AG08396 (cell line): ENCODE measurements at regions not wholly inside any gene's neighbourhood (a gene's known extent, or its start where the extent isn't known, plus 50 kb on each side); places are given as distances from the start of the nearest gene placed in this dataset.

Experiments
- DNase-seq: peaks from one replicate; pipeline ENCODE4 v3.0.0; 2012; ENCODE audit warnings: low spot score, mixed read lengths

DNA sequence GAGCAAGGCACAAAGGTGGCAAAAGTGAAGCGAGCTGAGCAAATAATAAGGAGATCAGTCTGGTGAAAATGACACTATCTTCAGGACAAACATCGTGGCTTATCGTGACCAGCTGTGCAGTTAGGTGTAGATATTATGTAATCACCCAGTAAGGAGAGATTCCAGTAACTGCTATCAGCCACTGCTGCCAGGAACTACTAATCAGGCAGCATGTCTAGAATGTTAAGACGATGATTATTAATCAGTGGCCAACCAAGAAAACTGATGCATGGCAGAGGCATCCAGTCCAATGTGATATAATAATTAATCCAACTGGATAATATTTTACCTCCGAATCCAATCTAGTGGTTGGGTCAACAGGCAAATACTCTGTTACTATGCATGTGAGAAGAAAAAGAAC is 252.7 kb upstream of the ZPLD1 start:
- no peak for DNase-seq

DNA sequence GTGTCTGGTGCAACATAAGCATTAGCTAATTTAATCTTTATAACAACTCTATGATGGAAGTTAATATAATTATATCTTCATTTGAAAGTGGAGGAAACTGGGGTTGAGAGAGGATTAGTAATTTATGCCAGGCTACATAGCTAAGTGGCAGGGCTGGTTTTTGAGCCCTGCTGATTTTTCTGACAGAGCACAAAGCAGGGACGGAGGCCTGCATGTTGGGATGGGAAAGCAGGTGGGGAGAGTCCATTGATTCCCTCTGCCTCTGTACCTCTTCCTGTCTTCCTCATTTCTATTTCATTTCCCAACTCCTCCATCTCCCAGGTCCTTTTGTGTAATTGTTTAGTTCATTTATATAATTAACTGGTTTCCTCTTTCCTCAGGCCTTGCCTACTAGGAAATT is 251.6 kb upstream of the ZPLD1 start:
- DNase-seq, result no peak

- no peak for DNase-seq
These were observed 251.2 kb upstream of the ZPLD1 start for GRCh38 chr3:102183623-102184022.

DNA sequence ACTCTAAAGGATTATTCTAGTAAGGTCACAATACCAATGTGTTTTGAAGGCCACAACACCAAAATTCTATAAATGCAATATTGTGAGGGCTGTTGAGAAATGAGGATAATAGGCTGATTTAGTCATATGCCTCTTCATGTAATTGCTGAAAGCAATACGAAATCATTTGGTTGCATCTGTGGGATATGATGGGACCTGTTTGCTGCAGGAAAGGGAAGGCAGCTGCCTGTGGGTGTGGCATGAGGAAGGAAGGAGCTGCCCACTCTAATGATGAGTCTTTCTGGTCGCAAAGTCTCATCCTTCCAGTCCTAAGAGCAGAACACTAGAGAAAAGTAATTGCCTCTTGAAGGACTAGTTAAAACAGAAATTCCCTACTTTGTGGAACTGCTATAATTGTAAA is 245.3 kb upstream of the ZPLD1 start:
- no peak for DNase-seq

DNA sequence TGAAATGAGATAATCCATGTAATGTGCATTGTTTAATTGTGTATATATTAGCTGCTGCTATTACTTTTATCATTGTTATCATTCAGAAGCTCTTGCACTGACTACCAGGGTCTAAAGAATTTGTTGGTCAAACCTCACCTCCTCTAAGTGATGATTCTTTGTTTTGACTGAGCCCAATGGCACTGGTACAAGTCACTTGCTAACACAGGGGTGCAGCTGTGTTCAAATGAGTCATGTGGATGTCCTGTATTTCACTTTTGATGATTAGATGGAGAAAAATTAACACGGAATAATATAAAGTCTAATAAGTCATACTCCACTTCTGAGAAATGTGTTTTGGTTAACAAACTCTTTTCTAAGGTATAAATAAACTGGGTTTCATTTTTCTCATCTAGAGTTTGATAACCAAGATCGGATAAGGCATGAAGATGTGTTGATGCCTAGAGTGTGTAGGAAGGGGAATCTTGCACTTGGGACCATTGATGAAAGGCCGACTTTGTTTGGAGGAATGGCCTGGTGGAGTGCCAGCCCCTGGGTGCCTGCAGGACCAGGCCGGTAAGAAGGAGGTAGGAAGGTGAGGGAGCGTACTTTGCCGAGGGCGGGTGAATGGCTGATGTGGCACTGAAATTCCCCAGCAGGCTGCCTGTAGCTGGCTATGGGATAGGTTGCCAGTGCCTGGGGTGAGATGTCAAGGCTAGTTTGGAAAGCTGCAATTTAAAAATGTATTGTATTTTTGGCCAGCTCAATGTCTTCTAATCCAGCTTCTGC is 244.7 kb upstream of the ZPLD1 start:
- no peak for DNase-seq

- DNase-seq, result no peak
These were observed 242.2 kb upstream of the ZPLD1 start for GRCh38 chr3:102192575-102192974.

DNA sequence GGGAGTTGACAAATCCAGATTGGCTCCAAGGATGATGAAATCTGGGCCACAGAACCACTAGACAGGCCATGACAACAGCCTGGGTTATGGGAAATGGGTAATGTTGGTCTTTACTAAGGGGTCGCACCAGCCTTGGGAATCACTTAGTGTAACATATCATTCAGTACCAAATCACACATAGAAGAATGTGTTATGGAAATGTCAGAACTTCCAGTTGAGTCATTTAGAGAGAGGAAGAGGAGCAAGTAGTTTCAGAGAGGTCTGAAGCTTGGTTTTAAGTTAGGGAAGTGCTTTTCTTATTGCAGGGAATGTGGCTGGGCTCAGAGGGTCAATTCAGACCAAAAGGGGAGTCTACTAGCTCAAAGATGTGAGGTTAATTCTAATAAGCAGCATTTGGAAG is 241.6 kb upstream of the ZPLD1 start:
- no peak for DNase-seq

- DNase-seq, result no peak
These were observed 240.8 kb upstream of the ZPLD1 start for GRCh38 chr3:102194001-102194400.

- DNase-seq, result no peak
These were observed 240.1 kb upstream of the ZPLD1 start for GRCh38 chr3:102194760-102195159.

DNA sequence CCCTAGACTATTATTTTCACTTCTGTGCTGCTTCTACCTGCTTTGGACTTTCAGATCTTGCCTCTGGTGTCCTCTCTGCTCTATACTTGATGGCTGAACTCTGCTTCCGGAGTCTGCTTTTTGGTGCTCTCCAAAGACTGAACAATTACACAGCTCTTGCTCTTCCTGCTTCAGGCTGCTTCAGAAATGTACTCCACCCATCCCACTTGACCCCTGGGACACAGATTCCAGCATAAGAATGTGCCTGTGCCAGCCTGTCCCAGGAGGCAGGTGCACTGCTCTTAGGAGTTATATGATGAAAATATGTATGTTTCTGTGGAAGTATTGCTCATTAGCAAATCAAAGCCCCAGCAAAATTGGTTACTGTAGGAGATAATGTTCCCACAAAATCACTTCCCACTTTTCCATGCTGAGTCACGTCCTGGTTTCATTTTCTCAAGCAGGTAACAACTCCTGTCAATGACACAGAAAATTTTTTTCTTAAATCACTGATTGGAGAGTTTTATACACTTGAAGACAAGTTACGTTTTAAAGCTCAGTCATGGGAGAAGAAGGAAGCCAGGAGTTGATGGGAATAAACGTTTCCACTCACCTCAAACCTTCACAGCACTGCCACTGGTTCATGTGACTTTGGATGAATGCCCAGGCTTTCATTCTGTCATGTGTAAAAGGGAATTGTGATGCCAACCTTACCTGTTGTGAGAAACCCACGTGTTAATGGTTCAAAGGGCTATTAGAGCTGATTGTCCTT is 239.4 kb upstream of the ZPLD1 start:
- DNase-seq, result no peak

GRCh38 chr3:102200126-102200525 is 234.7 kb upstream of the ZPLD1 start:
- DNase-seq, result no peak

- no peak for DNase-seq
These were observed 234.3 kb upstream of the ZPLD1 start for GRCh38 chr3:102200560-102200959.

- DNase-seq, result no peak
These were observed 229.2 kb upstream of the ZPLD1 start for GRCh38 chr3:102205647-102206046.

- peak; percentile 19 for DNase-seq
These were observed 228.2 kb upstream of the ZPLD1 start for GRCh38 chr3:102206511-102207031.

- DNase-seq, result no peak
These were observed 227.7 kb upstream of the ZPLD1 start for GRCh38 chr3:102207151-102207571.

DNA sequence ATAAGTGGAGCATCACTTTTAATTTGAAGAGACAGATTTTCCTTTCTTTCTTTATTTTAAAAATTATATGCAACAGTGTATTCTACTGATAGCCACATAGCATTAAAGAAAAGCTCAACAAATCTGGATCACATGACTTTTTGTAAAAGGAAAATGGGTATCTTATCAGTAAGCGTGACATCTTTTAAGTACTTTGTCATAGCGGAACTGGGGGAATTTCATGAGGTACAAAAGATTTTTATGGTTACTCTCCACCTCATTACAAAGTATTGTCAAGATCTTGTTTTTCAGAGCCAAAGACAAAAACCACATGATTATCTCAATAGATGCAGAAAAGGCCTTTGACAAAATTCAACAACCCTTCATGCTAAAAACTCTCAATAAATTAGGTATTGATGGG is 219.6 kb upstream of the ZPLD1 start:
- no peak for DNase-seq

- DNase-seq, result no peak
These were observed 211.7 kb upstream of the ZPLD1 start for GRCh38 chr3:102223132-102223531.

- DNase-seq, result peak; percentile 12
These were observed 210.6 kb upstream of the ZPLD1 start for GRCh38 chr3:102224171-102224570.

DNA sequence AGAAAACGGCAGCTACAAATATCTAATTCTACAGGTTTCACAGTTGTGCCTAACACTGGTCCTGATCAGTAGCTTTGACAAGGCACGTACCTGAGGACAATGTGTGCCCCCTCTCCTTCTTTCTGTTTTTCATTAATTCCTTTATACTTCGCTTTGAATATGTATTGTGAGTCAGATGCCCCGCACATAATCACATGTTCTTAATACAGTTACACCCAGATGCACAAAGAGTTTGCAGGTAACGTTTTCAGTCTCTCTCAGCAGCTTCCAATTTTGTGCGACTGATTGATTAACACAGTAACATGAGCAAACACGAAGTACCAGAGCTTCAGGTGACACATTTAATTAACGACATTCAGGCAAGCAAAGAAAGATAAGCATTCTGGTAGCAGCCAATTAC is 209.8 kb upstream of the ZPLD1 start:
- DNase-seq, result no peak

DNA sequence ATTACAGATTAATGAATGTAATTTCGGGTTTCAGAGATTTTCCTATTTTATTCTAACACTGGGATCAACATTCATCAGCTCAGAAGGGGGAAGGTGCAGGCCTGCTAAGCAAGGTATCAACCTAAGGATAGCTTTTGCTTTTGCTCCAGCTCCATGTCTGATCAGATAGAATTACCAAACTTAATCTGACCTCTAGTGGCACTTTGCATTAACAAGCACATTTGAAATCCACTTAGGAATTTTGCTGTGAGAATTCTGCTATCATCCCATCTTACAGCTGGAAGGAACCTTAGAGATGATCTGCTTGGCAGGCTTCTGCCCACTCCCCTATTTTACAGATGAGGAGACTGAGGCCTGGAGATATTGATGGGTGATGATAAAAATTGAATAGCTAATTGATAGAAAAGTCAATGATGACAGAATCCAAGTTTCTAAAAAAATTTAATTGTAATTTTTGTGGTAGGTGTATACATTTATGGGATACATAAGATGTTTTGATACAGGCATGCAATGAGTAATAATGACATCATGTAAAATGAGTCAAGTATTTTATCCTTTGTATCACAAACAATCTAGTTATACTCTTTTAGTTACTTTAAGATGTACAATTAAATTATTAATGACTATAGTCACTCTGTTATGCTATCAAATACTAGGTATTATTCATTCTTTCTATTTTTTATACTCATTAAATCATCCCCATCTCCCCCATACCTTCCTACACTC is 209.2 kb upstream of the ZPLD1 start:
- peak; percentile 41 for DNase-seq

DNA sequence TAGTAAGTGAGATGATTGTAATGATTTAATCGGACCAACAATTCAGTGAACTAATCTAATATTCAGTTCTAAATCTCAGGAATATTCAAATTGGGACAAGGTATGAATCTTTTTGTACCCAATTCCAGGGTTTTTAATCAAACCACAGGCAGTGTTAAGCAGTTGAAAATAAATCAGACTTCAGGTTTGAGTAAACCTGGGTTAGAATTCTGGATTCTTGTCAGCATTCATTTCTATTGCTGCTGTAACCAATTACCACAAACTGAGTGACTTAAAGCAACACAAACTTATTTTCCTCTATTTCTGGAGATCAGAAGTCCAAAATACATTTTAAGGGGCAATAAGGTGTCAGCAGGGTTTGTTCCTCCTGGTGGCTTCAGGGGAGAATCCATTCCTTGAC is 208.4 kb upstream of the ZPLD1 start:
- DNase-seq, result no peak

DNA sequence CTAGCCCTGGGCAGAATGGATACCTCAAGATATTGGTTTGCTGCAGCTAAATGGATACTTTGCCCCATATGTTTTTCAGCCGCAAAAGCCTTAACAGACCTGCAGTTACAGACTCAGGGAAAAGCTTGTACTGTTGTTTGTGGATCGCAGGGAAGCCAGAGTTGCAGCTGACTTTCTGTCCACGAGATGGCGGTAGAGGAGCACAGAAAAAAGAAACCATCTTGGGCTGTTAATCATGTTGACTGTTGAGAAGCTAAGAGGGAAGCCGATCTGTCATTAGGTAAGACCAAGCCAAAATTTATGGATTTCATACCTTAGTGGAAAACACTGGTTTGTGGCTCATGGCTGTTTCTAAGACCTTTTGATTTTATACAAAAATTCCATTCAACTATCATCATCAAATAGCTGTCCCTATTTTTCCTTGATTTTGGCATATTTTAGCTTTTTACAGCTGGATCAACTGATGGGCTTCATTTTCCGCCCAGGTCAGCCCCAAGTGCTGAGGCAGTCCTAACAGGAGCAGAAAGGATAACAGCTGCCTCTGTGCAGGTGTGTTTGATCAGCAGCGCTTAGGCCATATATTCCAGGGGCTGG is 205.7 kb upstream of the ZPLD1 start:
- peak; percentile 50 for DNase-seq
